Liver (tissue), 3 donors: ENCODE measurements at regions not wholly inside any gene's neighbourhood (a gene's known extent, or its start where the extent isn't known, plus 50 kb on each side); places are given as distances from the start of the nearest gene placed in this dataset.

Experiments used
- ATF3 ChIP-seq: IDR thresholded peaks from 2 replicates; pipeline ENCODE4 v1.6.1; 2016; ENCODE audit warnings: antibody characterized with exemption
- CTCF ChIP-seq: fragments of 150-350 bp; IDR thresholded peaks from 2 replicates; pipeline ENCODE4 v1.5.1; 2017; ENCODE audit warnings: improper control_type of control experiment, low read depth, low read length; ENCODE audit not compliant: missing input control
- NR2F2 ChIP-seq: IDR thresholded peaks from 2 replicates; pipeline ENCODE4 v1.6.1; 2016; ENCODE audit warnings: antibody characterized with exemption
- RAD21 ChIP-seq, 2 donors: IDR thresholded peaks; 2 replicates each; pipeline ENCODE4 v1.6.1; 2016; ENCODE audit warnings: antibody characterized with exemption in 2 of 2, mild to moderate bottlenecking in 2 of 2
- REST ChIP-seq: IDR thresholded peaks from 2 replicates; pipeline ENCODE4 v1.6.1; 2016; ENCODE audit warnings: antibody characterized with exemption, mild to moderate bottlenecking
- TAF1 ChIP-seq: conservative IDR thresholded peaks from 2 replicates; pipeline ENCODE4 v1.6.1; 2016; ENCODE audit warnings: antibody characterized with exemption, mild to moderate bottlenecking
- donor health status: healthy.
- donor health status: healthy.

- TF ChIP-seq CTCF (no peak), TAF1 (no peak), REST (no peak), NR2F2 (no peak), ATF3 (no peak), RAD21 (IDR thresholded peaks at IDR 0.05) (no peak)
These were observed 51.1 kb upstream of the GRIK3 start for GRCh38 chr1:37085393-37085792.
